Tibial nerve (tissue), 4 donors: ENCODE measurements at regions not wholly inside any gene's neighbourhood (a gene's known extent, or its start where the extent isn't known, plus 50 kb on each side); places are given as distances from the start of the nearest gene placed in this dataset.

Source experiments
- CTCF ChIP-seq, 5 experiments: fragments of 200-600 bp in 3 of 5; fragments of 450-650 bp in 2 of 5; sonication (generic) in 3 of 5; IDR thresholded peaks; one replicate each; pipeline ENCODE4 v1.5.1; 2016 to 2019; ENCODE audit warnings: antibody characterized with exemption in 5 of 5, mild to moderate bottlenecking in 3 of 5, moderate library complexity in 2 of 5
- EP300 ChIP-seq, 2 donors: sonication (generic); formaldehyde crosslinking; IDR thresholded peaks; one replicate each; pipeline ENCODE4 v1.6.1; 2017; ENCODE audit warnings: antibody characterized with exemption in 2 of 2, mild to moderate bottlenecking in 1 of 2

- TF ChIP-seq CTCF (IDR thresholded peaks at IDR 0.05) (no peak), EP300 (IDR thresholded peaks at IDR 0.05) (no peak)
Observed at GRCh38 chr9:103364753-103365152, 369.6 kb downstream of the CYLC2 start.
